Fibroblast of villous mesenchyme (primary cell): ENCODE measurements at regions not wholly inside any gene's neighbourhood (a gene's known extent, or its start where the extent isn't known, plus 50 kb on each side); places are given as distances from the start of the nearest gene placed in this dataset.

Experiments
- DNase-seq: peaks from one replicate; pipeline ENCODE4 v3.0.0-alpha.2; 2010; ENCODE audit warnings: low read depth
- H3K4me3 ChIP-seq: 2 replicates; pipeline ENCODE4 v1.5.1; 2011; ENCODE audit warnings: low read depth, mild to moderate bottlenecking, low read length
- TF ChIP-seq, protein P1 (sequence below): IDR thresholded peaks from 2 replicates; pipeline ENCODE4 v1.5.1; 2012; ENCODE audit warnings: low read depth, mild to moderate bottlenecking, low read length; ENCODE audit not compliant: insufficient read depth

DNA sequence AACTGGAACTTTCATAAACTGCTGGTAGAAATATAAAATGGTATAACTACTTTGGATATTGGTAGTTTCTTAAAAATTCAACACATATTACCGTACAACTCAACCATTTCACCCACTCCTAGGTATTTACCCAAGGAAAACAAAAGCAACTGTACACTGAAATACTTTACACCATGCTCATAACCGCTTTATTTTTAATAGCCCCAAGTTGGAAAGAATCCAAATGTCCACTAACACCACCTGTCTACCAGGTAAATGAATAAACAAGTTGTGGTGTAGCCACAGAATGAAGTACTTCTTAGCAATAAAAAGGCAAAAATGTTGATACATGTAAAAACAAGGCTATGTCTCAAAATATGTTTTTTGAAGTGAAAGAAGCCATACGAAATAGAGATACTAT lies 215.9 kb upstream of the PEX5L start:
- TF ChIP-seq, protein P1, sequence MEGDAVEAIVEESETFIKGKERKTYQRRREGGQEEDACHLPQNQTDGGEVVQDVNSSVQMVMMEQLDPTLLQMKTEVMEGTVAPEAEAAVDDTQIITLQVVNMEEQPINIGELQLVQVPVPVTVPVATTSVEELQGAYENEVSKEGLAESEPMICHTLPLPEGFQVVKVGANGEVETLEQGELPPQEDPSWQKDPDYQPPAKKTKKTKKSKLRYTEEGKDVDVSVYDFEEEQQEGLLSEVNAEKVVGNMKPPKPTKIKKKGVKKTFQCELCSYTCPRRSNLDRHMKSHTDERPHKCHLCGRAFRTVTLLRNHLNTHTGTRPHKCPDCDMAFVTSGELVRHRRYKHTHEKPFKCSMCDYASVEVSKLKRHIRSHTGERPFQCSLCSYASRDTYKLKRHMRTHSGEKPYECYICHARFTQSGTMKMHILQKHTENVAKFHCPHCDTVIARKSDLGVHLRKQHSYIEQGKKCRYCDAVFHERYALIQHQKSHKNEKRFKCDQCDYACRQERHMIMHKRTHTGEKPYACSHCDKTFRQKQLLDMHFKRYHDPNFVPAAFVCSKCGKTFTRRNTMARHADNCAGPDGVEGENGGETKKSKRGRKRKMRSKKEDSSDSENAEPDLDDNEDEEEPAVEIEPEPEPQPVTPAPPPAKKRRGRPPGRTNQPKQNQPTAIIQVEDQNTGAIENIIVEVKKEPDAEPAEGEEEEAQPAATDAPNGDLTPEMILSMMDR, result no peak
- no peak overlapping the region for H3K4me3 ChIP-seq
- DNase-seq, result no peak

DNA sequence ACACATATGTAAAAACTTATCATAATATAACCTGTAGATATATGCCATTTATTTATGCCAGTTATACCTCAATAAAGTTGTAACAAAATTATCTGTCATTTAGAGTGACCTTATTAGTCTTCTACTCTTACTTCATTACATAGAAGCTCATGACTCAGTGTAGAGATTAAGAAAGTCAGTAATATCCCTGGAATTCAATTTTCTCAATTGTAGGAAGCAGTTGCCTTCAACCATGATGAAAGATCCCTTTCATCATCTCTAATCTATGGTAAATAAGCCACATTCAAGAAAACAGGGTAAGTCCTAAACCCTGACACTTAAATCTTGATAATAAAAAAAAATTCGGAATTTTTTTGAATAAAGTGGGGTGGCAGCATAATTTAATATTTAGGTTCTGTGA lies 216.5 kb upstream of the PEX5L start:
- no peak for DNase-seq
- no peak overlapping the region for H3K4me3 ChIP-seq
- TF ChIP-seq, protein P1, result no peak

DNA sequence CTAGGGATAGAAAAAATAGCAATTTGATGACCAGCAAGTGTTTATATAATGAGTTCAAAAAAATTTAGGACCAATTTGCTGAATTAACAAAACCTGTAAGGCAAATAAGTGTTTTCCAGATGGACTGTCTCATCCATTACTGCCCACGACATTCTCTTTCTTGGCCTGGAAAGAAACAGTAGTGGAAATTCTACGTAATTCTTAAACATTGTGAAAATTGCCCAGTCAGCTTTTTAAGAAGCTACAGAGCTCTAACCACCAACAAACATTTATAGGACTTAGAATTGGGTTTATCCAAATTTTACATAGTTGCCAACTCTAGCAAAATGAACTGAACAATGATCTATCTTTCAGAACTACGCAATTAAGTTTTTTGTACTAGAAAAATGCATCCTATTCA lies 227.7 kb upstream of the PEX5L start:
- TF ChIP-seq, protein P1, result no peak
- no peak for DNase-seq
- H3K4me3 ChIP-seq, result no peak overlapping the region

DNA sequence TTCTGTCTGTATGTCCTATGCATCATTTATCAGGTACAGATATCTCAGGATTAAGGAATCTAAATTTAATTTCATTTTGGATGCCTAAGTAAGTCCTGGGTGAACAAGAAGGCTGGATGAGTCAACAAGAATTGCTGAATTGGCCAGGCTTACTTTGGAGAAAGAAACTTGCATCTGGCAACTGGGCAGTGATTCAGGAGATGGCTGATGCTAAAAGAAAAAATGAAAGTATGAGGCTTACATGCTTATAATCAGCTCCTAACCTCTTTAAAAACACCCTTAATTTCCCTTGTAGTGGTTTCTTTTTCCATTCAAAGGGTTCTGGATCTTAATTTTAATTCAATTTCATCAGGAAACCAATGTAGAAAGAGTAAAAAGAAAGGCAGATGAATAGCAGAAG lies 228.8 kb upstream of the PEX5L start:
- TF ChIP-seq, protein P1, result no peak
- H3K4me3 ChIP-seq, result no peak overlapping the region
- DNase-seq, result peak; percentile 16

DNA sequence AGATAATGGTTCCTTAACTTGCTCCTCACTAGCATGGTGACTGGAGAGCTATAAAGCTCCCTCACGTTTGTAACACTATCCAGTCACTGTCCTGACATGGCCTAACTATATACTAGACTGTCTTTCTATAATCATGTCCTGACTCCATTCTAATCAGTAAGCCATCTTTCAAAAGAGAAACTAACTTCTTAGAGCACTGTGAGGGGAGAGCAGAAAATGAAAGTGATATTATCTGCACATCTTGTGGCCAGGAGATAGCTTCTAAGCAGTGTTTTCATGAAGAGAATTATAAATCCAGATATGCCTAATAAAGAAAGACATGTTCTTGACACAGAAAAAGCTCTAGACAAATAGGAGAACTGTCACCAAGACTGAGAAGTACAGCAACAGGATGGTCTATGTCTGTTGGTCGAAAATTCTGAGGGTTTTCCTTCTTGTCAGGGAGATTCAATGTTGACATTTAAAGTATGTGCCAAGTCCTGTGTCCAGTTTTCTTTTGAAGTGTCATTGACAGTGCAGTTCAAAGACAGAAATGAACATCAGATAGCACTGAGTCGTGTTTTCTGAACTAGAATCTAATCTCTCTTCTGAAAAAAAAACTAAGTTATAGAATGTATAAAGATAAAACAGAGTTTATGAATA lies 230.6 kb upstream of the PEX5L start:
- DNase-seq, result peak; percentile 5
- H3K4me3 ChIP-seq, result no peak overlapping the region

DNA sequence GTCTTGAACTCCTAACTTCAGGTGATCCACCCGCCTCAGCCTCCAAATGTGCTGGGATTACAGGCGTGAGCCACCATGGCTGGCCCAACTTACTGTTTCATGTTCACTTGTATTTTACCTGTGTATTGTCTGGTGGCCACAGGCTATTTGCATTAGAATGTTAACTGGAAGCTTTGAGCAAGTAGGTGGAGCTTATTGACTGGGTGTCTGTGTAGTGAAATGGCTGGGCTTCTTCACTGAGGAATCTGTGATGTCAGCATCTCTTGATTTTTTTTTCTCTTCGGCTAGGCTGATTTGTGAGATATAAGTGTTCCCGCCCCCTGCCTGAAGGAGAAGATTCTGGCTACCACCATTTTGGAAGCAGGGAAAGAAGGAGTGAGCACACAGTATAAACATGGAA lies 237.8 kb upstream of the PEX5L start:
- DNase-seq, result no peak
- TF ChIP-seq, protein P1, result no peak
- H3K4me3 ChIP-seq, result no peak overlapping the region

More for the DNA sequence above, 230.6 kb upstream of the PEX5L start:
- TF ChIP-seq, protein P1, result no peak

DNA sequence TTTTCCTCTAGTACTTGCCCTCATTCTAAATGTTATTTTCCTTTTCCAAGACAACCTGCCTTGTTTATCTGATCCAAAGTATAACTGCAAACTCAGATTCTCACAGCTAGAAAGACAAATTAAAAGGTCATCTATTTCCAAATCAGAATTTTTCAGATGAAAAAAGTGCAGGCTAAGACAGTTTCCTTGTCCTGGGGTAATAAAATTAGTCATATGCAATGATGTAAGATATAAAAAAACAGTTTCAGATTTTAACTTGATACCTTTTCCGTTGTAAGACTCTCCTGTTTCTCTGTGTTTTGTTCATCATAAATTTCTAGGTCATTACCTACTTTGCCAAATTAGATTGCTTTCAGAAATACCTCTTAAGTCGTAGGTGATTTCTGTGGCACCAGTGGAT lies 238.4 kb upstream of the PEX5L start:
- TF ChIP-seq, protein P1, result no peak
- H3K4me3 ChIP-seq, result no peak overlapping the region
- peak; percentile 8 for DNase-seq
